Stimulated activated CD8-positive, alpha-beta memory T cell treated with anti-CD3 and anti-CD28 coated beads, Interleukin-7, amount 100 ng/mL, for 4 hours (primary cell): ENCODE measurements at regions not wholly inside any gene's neighbourhood (a gene's known extent, or its start where the extent isn't known, plus 50 kb on each side); places are given as distances from the start of the nearest gene placed in this dataset.

ENCODE experiments used
- DNase-seq, 2 donors: peaks; one replicate each; pipeline ENCODE4 v3.0.0-alpha.2; 2020; ENCODE audit warnings: low read depth in 2 of 2

DNA sequence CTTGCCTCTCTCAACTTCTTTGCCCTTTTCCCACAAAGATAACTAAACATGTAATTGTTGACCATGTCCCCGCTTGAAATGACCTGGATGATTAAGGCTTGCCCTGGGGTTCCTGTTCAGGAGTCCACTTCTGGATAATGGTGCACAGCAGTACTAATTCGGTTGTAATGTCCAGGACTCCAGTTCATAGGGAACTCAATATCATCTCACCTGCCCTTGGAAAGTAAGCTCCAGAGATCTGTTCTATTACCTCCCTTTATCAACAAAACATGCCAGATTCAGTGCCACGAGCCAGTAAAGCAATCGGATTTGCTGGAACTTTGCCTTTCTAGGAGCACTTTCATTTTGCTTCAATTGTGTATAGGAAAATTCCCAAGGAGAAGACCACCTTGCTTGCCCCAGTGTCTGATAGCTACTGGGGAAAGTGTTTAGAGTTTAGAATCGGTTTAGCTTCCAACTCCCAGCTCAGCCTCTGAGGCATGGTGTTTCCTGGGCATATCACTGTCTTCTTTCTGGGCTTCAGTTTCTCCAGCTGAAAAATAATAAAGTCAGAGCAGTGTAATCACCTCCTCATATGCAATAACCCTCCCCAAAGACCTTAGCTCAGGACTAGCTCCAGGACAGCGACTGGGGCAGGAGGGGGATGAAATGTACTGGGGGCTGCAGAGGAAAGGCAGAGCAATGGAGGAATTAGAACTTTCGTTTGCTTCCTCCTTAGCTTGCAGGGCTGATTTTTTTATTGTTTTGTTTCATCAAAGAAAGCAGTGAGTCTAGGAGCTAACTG is 162.6 kb upstream of the CYRIA start:
- no peak for DNase-seq

DNA sequence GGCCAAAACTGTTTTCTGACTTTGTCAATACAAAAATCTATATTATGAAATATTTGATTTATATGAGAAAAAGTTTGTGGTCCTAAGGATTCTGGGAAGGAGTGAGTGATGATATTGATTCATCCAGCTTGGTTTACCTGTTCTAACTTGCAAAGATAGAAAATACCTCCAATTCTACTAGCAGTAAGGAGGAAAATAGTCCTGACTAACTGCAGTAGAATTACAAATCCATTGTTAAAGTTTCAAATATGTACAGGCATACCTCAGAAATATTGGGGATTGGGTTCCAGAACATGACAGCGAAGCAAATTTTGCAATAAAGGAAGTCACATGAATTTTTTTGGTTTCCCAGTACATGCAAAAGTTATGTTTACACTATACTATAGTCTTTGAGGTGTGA is 158.8 kb upstream of the CYRIA start:
- no peak for DNase-seq

DNA sequence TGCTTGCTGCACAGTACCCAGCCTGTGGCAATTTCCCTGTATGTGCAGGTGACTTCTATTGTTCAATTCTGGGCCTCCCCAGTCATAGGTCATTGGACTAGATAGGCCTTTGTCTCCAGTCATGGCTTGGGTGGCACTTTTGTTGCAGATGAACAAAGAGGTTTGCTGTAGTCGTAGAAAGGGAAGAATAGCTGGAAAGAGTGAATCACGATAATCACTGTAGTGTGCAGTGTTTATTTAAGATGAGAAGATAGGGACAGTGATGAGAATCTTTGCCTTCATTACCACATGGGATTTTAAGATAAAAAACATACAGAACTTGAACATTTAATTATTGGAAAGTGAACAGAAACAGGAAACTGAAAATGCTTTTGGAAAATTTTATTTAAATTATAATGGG is 156.1 kb upstream of the CYRIA start:
- no peak for DNase-seq

DNA sequence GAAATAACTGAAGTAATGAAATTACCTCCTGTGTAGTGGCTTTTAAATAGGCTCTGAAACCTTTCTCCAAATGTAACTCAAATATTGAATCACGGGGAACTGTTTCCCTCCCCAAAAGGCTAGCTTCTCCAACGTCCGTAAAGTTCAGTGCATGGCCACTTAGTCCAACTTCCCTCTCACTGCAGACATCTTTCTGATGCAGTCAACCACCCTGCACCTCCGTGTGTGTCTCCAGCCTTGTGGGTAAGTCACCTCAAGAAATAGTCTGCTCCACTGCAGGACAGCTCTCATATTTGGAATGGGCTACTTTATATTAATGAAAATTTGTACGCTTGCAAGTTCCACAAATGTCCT is 152.5 kb upstream of the CYRIA start:
- DNase-seq = no peak

DNA sequence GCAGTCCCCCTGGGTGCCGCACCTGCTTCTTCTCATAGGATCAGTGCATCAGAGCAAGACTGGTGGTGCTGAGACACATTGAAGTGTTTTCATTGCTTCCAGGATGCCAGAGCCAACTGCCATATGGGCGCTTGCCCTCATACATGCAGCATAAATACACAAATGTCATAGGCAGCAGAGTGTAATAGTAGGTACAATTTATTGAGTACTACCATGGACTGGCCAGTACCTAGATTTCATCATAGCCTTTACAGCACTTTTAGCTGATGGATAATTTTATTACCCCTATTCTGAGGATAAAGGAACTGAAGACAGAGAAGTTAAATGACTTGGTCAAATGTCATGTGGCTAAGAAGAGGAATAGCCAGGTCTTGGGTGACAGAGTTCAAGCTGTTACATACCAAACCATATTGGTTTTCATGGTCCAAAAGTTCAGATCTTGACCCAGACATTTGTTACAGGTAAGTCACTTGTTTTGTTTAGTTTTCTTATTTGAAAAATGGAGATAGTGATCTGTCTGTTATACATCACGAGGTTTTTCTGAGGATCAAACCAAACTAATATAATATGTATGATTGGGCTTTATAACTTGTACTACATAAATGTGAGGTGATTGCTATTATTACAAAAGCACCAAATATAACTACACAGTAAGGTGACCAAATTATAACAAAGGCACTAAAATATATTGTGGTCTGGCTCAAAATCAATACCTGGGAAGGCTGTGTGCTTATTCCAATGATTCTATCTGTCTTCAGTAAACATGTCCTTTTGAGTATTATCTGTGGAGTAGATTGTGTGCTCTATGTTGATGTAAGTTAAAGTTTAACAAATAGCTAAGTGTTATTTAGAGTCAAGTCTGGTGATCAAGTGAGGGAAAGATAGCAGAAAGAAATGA is 151.9 kb upstream of the CYRIA start:
- DNase-seq = no peak

DNA sequence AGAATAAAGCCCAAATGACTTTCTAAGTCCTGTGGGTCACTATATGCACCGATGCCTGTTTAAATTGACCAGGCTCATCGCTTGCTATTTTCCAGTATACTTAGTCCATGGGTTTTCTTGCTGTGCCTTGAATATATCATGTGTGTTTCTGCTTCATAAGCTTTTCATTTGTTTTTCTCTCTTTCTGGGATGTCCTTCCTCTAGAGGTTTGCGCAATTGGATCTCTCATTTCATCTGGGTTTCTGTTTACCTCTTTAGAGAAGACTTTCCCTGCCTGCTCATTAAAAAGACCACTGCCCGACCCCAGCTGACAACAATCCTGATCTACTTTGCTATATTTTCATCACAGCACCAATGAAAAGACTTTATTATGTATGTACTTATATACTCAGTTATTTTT is 150.9 kb upstream of the CYRIA start:
- DNase-seq = no peak

DNA sequence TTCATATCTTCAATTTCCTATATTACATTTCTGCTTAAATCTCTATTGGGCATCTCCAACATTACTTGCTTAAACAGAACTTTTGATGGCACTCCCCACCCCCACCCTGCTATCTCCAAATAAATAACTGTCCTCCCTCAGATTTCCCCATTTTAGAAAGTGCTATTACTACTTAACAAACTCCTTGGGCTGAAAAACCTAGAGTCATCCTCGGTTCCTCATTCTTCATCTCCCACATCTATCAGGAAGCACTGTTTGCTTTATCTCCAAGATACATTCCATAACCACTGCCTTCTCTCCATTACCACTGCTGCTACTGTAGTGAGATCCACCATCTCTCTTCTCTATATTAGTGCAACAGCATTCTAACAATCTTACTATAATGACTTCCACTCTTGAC is 150.4 kb upstream of the CYRIA start:
- no peak for DNase-seq

DNA sequence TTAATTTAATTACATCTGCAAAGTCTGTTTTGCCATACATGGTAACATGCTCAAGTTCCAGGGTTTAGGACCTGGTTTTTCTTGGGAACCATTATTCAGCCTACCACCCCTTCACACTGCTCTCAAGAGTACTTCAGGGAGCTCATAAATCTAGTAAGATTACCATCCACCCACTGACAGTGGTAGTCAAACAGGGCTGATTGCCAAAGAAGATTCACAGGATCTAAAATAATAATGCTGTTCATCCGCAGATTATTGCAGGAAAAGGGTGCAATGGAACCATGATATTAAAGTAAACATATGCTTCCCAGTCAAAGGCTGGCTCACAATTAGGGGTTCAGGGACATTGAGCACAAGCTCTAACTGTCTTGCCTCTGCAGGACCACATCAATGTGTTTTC is 148.0 kb upstream of the CYRIA start:
- DNase-seq = no peak

DNA sequence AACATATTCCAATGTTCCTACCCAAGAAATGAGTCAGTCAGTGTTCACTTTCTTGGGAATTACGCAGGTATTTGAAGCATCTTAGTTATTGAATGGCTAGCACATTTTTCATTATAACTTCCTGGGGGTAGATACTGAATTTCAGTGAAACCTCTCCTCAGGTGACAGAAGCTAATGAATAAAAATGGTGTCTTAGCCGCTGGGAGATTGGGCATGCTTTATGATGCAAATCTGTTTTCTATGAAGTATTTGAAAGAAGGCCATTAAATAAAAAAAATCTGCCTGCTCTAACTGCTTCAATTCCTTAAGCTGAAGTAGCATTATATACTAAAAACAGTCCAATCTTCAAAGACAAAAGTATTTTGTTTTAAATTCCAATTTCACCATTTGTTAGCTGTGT is 132.8 kb upstream of the CYRIA start:
- DNase-seq = no peak

DNA sequence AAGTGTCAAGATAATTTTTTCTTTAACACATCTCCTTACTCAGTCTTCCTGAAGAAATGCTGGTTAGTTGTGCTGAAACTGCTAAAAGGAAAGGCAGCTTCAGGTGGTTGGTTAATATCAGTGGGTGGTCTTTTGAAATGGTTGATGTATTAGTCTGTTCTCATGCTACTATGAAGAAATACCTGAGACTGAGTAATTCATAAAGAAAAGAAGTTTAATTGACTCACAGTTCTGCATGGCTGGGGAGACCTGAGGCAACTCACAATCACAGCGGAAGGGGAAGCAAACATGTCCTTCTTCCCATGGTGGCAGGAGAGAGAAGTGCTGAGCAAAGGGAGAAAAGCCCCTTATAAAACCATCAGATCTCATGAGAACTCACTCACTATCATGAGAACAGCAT is 125.9 kb upstream of the CYRIA start:
- no peak for DNase-seq

DNA sequence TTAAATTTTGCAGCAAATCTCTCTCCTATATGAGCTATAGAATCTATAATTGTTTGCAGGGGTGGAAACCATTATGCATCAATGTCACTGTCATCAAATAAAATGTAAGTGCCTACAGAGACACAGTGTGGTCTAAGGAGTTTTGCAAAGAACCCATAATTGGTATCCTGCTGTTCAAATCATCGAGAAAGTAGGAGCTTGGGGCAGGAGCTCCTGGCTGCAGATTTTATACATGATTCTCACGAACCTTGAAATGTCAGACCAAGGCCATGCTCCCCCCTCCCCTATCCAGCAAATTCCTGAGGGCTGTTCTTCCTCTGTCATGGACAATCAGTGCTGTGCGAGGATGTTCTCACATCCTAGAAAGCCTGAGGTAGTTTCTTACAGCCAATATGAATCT is 119.5 kb upstream of the CYRIA start:
- no peak for DNase-seq

DNA sequence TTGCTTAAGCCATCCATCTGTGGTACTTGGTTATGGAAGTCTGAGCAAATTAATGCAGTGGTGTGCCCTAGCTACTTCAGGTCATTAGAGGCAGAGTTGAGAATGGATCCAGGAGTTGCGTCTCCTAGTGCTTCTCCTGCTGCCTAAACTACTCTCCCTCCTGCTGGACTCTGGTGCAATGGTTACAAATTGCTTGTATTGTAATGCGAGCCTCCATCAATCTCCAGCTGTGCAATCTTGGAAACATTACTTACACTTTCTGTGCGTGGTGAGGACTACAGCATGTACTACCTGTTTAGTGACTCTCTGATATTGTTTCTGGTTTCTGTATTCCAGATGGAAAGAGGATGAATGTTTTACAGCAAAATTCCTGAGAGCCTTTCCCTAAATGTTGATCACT is 119.0 kb upstream of the CYRIA start:
- DNase-seq = no peak

DNA sequence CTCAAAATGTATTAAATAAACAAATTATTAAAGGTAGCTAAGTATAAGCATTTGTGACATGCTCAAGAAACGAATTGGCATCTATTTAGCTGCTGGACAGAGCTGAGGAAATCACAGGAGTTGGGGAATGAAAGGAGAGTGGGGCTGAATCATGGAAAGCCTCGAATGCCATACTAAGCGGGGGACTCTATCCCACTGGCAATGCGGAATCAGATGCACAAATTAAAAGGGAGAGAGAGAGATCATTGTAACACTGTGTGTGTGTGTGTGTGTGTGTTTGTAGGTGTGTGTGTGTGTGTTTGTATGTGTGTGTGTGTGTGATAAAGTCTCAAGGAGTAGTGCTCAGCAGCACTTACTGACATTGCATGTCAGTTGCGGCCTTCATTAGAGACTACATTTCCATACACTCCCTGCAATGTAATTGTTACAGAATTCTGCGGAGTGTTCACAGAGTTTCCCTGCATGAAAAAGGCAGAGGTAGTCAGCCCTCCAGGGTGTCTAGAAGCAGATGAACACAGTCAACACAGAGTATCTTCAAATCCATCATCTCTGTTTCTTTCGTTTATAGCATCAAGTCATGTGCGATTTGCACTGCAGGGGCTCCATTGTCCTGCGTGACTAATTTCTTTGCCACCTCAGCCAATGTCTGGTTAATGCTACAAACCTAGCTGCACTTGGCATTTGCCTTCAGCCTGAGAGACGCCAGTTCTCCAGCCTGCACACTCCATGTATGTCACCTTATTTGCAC is 111.7 kb upstream of the CYRIA start:
- DNase-seq = no peak

DNA sequence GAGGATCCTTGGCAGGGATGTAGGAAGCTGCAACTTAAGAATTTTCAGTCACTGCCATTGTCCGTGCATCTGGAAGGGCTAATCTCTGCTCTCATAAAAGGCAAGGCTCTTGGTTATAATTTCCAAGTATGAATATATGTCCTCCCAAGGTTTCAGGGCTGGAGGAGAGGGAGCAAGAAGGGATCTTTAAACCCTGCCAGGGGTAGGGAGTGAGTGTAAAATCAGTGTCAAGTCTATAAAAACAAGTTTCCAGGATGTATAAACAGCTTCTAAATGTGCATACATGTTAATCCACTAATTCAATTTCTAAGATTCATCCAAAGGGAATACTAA is 110.2 kb upstream of the CYRIA start:
- no peak for DNase-seq

DNA sequence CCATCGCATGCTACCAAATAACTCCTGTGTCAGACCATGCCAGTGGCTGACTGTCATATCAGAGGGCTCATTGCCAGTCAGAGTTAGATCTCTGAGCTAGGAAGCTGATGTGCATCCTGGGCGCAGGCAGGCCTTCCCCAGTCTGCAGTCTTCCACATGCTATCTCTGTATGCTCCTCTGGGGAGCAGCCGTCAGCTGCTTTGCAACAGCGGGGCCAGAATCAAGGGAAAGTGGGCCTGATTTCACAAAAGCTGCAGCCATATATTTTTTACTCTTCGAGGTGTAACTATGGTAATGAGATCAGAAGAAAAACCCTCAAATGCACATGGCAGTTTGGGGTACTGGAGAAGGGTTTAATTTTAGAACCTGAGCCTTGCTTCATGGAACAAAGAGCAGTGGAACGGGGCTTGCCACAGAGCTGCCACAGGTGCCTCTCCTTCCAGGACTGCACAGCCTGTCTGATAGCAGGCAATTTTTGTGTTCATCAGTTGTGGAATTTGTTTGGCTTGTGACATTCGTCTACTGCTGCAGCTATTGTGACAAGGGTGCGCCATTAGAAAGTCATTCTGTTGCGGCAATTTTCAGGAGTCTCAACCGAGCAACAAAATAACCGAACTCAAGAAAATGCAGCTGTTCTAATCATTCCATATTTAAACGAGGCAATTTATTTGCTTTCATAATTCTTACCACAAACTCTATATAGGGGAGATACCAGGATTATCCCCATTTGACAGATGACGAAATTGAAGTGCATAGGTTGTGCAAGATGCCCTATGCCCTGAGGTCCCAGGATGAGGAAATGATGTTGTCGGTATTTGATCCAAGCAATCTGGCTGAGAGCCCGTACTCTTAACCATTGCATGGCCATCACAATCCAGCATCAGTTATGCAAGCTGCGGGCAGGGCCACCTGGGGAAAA is 109.6 kb upstream of the CYRIA start:
- DNase-seq = no peak

DNA sequence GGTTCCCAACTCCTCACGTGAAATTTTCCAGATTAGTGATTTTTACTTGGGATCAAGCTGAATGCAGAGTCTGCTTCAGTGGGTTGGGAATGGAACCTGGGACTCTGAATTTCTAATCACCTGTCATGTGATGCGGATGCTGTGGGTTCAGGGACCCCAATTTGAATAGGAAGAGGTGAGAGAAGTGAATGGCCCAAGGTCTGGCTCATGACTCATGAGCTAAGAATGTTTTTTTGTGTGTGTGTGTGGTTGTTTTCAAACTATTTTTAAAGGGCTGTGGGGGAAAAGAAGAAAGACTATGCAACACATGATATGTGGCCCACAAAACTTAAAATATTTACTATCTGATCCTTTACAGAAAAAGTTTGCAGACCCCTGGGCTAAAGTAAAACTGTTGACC is 108.5 kb upstream of the CYRIA start:
- no peak for DNase-seq

DNA sequence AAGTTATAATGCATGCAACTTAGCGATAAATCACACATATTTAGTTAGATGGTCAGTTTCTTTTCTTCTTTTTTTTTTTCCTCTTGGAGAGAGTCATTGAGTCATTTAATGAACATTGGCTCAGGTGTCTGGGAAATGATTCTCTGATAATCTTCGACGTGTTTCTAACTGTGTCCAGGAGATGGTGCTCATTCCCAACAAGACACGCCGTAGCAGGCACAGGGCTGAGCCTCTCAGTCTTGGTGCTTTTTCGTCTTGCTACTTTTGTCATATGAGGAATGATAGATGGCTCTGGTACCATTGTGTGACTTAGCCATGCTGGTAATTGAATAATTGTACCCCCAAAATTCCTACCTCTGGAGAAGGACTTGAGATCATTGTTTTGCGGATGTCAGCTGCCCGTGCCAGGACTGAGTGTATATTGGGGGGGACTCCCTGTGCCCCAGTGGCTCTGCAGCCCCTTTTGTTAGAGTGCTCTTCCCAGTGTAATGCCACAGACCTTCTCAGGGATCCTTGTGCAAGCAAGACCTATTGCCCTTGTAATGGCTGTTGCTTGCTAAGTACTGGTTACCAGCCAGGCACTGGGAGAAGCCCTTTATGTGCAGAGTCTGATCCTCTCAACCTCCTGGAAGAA is 107.6 kb upstream of the CYRIA start:
- DNase-seq = no peak

DNA sequence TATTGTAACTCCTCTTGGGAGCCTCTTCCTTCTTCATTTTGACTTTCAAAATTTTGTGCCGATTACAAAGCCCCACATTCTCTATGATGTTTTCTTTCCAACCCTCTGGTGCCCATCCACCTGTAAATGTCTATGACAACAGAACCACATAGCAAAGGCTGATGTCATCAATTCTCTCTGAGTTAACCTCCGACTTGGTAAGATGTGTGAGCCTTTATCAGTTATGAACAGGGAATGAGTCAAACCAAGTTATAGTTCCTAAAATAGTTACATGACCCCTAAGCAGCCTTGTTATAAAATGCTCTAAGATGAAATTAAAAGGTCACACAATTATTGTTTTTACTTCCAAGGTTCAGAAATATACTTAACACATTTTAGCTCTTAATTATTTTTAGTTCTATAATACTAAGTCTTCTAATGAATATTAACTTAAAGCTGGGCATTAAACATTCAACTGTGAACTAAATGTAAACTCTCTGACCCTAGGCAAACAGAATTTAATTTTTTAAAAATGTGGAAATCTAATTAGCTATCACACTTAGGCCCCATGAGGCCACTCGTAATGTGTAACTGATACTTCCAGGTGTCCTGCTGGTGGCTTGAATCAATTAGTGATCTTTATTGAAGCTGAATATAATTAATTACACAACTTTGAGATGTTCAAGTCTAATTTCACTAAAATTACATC is 102.3 kb upstream of the CYRIA start:
- DNase-seq = no peak

DNA sequence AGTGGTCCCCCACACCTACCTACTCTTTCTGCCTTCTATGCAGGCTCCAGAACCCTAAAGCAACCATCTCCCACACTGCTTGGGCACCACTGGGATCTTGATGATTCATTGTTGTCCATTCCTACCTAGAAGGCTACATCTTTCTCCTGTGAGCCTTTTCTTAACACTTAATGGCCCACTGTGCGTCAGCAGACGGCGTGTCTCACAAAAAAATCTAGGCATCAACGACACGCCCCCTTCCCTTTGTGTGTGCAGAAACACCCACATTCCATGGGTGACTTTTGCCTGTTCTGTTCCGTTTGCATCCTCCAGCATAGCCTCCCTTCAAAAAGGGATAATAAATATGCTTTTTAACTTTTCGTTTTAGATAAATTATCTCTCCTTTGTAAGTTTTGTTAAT is 99.7 kb upstream of the CYRIA start:
- DNase-seq = no peak

DNA sequence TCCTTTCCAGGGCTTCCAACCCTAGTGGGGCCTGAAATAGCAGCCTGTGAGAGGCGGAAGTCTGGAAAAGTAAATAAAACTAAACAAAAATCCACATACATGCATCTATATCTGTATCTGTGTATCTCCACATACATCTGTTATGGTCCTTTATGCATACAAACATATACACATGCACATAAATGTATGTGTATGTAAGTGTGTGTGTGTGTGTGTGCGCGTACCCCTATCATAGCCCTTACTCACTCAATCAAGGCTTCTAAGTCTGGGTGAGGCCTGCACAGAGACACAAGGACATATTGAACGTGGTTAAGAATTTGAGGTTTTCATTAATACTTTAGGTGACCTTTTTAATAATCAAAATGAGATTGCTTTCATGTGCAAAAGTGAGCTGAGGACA is 98.9 kb upstream of the CYRIA start:
- DNase-seq = no peak

DNA sequence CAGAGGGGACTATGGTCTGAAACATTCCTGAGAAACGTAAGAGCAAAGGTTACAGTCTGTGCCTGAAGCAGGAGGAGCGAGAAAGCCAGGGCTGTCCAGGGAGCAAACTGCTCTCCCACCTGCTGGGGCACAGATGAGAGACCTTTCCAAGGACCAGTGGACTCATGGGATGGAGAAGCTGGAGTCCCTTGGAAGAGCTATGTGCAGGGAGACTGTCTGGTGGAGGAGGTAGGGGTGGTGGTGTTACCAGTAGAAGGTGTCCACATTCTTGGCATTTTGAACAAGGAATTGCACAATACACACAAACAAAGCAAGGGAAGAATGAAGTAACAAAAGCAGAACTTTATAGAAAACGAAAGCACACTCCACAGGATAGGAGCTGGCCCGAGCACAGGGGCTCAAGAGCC is 97.9 kb upstream of the CYRIA start:
- DNase-seq = no peak
